GM23338 (cell line): ENCODE measurements at regions not wholly inside any gene's neighbourhood (a gene's known extent, or its start where the extent isn't known, plus 50 kb on each side); places are given as distances from the start of the nearest gene placed in this dataset.

ENCODE experiments used
- ATAC-seq: fragments of 200-7000 bp; cut with Tn5 transposase; 3 replicates; pipeline ENCODE4 v1.9.1; 2020
- DNase-seq: peaks from one replicate; pipeline ENCODE4 v3.0.0-alpha.2; 2015; ENCODE audit warnings: low spot score
- H2AFZ ChIP-seq: fragments of 200-600 bp; sonication (generic); 2 replicates; pipeline ENCODE4 v1.8.0; 2016; ENCODE audit warnings: antibody characterized with exemption, mild to moderate bottlenecking, moderate library complexity
- H3F3A ChIP-seq: fragments of 200-600 bp; sonication (generic); replicated peaks from 2 replicates; pipeline ENCODE4 v1.8.0; 2017; ENCODE audit warnings: antibody characterized with exemption, mixed run types, low read depth
- H3K27ac ChIP-seq: fragments of 200-600 bp; sonication (generic); 2 replicates; pipeline ENCODE4 v1.6.1; 2016; ENCODE audit warnings: low read depth
- H3K27me3 ChIP-seq: fragments of 200-600 bp; sonication (generic); 2 replicates; pipeline ENCODE4 v1.8.0; 2016; ENCODE audit warnings: mild to moderate bottlenecking, mixed run types, moderate library complexity; ENCODE audit not compliant: insufficient read depth
- H3K36me3 ChIP-seq: fragments of 200-600 bp; sonication (generic); 2 replicates; pipeline ENCODE4 v1.8.0; 2016; ENCODE audit warnings: mild to moderate bottlenecking; ENCODE audit not compliant: insufficient read depth
- H3K4me1 ChIP-seq: fragments of 200-600 bp; sonication (generic); 2 replicates; pipeline ENCODE4 v1.8.0; 2016; ENCODE audit warnings: mild to moderate bottlenecking, moderate library complexity; ENCODE audit not compliant: insufficient read depth
- H3K4me2 ChIP-seq: fragments of 200-600 bp; sonication (generic); 2 replicates; pipeline ENCODE4 v1.7.1; 2017; ENCODE audit warnings: mixed run types
- H3K4me3 ChIP-seq: fragments of 200-600 bp; sonication (generic); 2 replicates; pipeline ENCODE4 v1.6.1; 2016; ENCODE audit warnings: mixed run types
- H3K79me2 ChIP-seq: fragments of 200-600 bp; sonication (generic); replicated peaks from 2 replicates; pipeline ENCODE4 v1.8.0; 2017; ENCODE audit warnings: mild to moderate bottlenecking; ENCODE audit not compliant: insufficient read depth
- H3K9me2 ChIP-seq: fragments of 200-600 bp; sonication (generic); 2 replicates; pipeline ENCODE4 v1.8.0; 2017; ENCODE audit not compliant: insufficient read depth
- H4K20me1 ChIP-seq: fragments of 200-600 bp; sonication (generic); replicated peaks from 2 replicates; pipeline ENCODE4 v1.8.0; 2017; ENCODE audit warnings: mild to moderate bottlenecking; ENCODE audit not compliant: insufficient read depth
- H3K27ac Mint-ChIP-seq: 2 replicates; pipeline ENCODE4 v1.8.0; 2020; ENCODE audit warnings: inconsistent platforms, mild to moderate bottlenecking, moderate library complexity, mixed read lengths
- H3K27me3 Mint-ChIP-seq: 3 replicates; pipeline ENCODE4 v1.8.0; 2022; ENCODE audit warnings: low read depth, mild to moderate bottlenecking, moderate library complexity, mixed read lengths, inconsistent platforms; ENCODE audit not compliant: insufficient read depth, poor library complexity
- H3K36me3 Mint-ChIP-seq: 3 replicates; pipeline ENCODE4 v1.8.0; 2021; ENCODE audit warnings: low read depth, mild to moderate bottlenecking, inconsistent platforms, moderate library complexity, mixed read lengths
- H3K4me1 Mint-ChIP-seq: 3 replicates; pipeline ENCODE4 v1.8.0; 2020; ENCODE audit warnings: mild to moderate bottlenecking, inconsistent platforms, mixed read lengths
- H3K4me3 Mint-ChIP-seq: 3 replicates; pipeline ENCODE4 v1.8.0; 2021; ENCODE audit warnings: moderate library complexity, mild to moderate bottlenecking, inconsistent platforms, mixed read lengths
- H3K9me3 Mint-ChIP-seq: 3 replicates; pipeline ENCODE4 v1.8.0; 2020; ENCODE audit warnings: moderate library complexity, mild to moderate bottlenecking, inconsistent platforms, mixed read lengths
- ETS1 ChIP-seq: IDR thresholded peaks from 2 replicates; pipeline ENCODE4 v1.6.1; 2016; ENCODE audit warnings: antibody characterized with exemption
- EZH2 ChIP-seq: fragments of 200-600 bp; sonication (generic); IDR thresholded peaks from one replicate; pipeline ENCODE4 v1.8.0; 2017; ENCODE audit warnings: antibody characterized with exemption, mild to moderate bottlenecking, low read depth; ENCODE audit not compliant: unreplicated experiment
- EZH2phosphoT487 ChIP-seq: fragments of 200-600 bp; sonication (generic); IDR thresholded peaks from one replicate; pipeline ENCODE4 v1.8.1; 2018; ENCODE audit warnings: antibody characterized with exemption; ENCODE audit not compliant: unreplicated experiment
- JUNB ChIP-seq: IDR thresholded peaks from one replicate; pipeline ENCODE4 v1.6.1; 2016; ENCODE audit warnings: antibody characterized with exemption; ENCODE audit not compliant: unreplicated experiment
- NANOG ChIP-seq: IDR thresholded peaks from 2 replicates; pipeline ENCODE4 v1.6.1; 2016; ENCODE audit warnings: antibody characterized with exemption, borderline replicate concordance
- POLR2AphosphoS5 ChIP-seq: IDR thresholded peaks from 2 replicates; pipeline ENCODE4 v1.6.1; 2016; ENCODE audit warnings: antibody characterized with exemption, low read depth
- STAT1 ChIP-seq: IDR thresholded peaks from one replicate; pipeline ENCODE4 v1.6.1; 2016; ENCODE audit warnings: antibody characterized with exemption; ENCODE audit not compliant: unreplicated experiment
- ZNF114 ChIP-seq: fragments of 250-450 bp; sonication (Bioruptor Pico); IDR thresholded peaks from 2 replicates; pipeline ENCODE4 v1.5.0; 2020; ENCODE audit warnings: mild to moderate bottlenecking, moderate library complexity
- ZNF331 ChIP-seq: fragments of 250-450 bp; sonication (Bioruptor Pico); IDR thresholded peaks from 2 replicates; pipeline ENCODE4 v1.5.0; 2020; ENCODE audit warnings: low read depth, mild to moderate bottlenecking, moderate library complexity
- TF ChIP-seq, protein P1 (sequence below): fragments of 250-450 bp; sonication (Bioruptor Pico); IDR thresholded peaks from 2 replicates; pipeline ENCODE4 v1.5.0; 2020; ENCODE audit warnings: mild to moderate bottlenecking, moderate library complexity

DNA sequence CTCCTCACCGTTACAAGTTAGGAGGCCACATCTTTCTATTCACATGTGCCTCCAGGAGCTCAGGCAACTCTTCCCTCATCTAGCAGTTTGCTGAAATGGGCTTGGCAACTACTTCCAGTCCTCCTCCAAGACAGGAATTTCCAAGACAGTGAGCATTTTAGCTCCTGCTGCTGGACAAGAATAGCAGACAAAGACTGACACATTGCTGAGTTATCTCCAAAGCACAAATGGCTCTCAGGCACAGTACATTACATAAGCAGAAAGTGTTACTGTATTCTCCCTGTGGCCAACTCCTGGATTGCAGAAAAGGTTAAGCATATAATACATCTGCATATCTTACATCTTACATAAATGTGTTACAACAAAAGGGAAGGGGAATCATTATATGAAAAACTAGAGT is 83.2 kb upstream of the POU2AF2 start (continued):
- TF ChIP-seq, protein P1, sequence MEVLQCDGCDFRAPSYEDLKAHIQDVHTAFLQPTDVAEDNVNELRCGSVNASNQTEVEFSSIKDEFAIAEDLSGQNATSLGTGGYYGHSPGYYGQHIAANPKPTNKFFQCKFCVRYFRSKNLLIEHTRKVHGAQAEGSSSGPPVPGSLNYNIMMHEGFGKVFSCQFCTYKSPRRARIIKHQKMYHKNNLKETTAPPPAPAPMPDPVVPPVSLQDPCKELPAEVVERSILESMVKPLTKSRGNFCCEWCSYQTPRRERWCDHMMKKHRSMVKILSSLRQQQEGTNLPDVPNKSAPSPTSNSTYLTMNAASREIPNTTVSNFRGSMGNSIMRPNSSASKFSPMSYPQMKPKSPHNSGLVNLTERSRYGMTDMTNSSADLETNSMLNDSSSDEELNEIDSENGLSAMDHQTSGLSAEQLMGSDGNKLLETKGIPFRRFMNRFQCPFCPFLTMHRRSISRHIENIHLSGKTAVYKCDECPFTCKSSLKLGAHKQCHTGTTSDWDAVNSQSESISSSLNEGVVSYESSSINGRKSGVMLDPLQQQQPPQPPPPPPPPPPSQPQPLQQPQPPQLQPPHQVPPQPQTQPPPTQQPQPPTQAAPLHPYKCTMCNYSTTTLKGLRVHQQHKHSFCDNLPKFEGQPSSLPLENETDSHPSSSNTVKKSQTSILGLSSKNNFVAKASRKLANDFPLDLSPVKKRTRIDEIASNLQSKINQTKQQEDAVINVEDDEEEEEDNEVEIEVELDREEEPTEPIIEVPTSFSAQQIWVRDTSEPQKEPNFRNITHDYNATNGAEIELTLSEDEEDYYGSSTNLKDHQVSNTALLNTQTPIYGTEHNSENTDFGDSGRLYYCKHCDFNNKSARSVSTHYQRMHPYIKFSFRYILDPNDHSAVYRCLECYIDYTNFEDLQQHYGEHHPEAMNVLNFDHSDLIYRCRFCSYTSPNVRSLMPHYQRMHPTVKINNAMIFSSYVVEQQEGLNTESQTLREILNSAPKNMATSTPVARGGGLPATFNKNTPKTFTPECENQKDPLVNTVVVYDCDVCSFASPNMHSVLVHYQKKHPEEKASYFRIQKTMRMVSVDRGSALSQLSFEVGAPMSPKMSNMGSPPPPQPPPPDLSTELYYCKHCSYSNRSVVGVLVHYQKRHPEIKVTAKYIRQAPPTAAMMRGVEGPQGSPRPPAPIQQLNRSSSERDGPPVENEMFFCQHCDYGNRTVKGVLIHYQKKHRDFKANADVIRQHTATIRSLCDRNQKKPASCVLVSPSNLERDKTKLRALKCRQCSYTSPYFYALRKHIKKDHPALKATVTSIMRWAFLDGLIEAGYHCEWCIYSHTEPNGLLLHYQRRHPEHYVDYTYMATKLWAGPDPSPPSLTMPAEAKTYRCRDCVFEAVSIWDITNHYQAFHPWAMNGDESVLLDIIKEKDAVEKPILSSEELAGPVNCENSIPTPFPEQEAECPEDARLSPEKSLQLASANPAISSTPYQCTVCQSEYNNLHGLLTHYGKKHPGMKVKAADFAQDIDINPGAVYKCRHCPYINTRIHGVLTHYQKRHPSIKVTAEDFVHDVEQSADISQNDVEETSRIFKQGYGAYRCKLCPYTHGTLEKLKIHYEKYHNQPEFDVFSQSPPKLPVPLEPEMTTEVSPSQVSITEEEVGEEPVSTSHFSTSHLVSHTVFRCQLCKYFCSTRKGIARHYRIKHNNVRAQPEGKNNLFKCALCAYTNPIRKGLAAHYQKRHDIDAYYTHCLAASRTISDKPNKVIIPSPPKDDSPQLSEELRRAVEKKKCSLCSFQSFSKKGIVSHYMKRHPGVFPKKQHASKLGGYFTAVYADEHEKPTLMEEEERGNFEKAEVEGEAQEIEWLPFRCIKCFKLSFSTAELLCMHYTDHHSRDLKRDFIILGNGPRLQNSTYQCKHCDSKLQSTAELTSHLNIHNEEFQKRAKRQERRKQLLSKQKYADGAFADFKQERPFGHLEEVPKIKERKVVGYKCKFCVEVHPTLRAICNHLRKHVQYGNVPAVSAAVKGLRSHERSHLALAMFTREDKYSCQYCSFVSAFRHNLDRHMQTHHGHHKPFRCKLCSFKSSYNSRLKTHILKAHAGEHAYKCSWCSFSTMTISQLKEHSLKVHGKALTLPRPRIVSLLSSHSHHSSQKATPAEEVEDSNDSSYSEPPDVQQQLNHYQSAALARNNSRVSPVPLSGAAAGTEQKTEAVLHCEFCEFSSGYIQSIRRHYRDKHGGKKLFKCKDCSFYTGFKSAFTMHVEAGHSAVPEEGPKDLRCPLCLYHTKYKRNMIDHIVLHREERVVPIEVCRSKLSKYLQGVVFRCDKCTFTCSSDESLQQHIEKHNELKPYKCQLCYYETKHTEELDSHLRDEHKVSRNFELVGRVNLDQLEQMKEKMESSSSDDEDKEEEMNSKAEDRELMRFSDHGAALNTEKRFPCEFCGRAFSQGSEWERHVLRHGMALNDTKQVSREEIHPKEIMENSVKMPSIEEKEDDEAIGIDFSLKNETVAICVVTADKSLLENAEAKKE (CRISPR knock-in tag) = no peak
- no peak for TF ChIP-seq EZH2
- TF ChIP-seq STAT1 = no peak
- no peak for TF ChIP-seq POLR2AphosphoS5
- no peak for TF ChIP-seq ETS1
- no peak for TF ChIP-seq NANOG
- no peak for TF ChIP-seq ZNF331 (CRISPR knock-in tag)
- TF ChIP-seq EZH2phosphoT487 = no peak
- no peak for TF ChIP-seq ZNF114 (CRISPR knock-in tag)

- no peaks in the 10 kb centered on the region for H3K79me2 ChIP-seq
- ATAC-seq = no peak
- H3F3A ChIP-seq = no peaks in the 10 kb centered on the region
- no peaks in the 10 kb centered on the region for H3K27me3 Mint-ChIP-seq
- DNase-seq = no peak
- H2AFZ ChIP-seq = no peak overlapping the region
- no peaks in the 10 kb centered on the region; the same call in 1 of the 2 replicates for H3K9me2 ChIP-seq
- no peak overlapping the region for H3K27ac ChIP-seq
- H3K4me1 Mint-ChIP-seq = peaks cover 8% of the 10 kb centered on the region
- no peak overlapping the region for H3K4me3 Mint-ChIP-seq
- no peaks in the 10 kb centered on the region for H3K4me1 ChIP-seq
- no peaks in the 10 kb centered on the region for H3K36me3 Mint-ChIP-seq
- no peak overlapping the region for H3K4me2 ChIP-seq
- H4K20me1 ChIP-seq = no peaks in the 10 kb centered on the region
- no peaks in the 10 kb centered on the region for H3K9me3 Mint-ChIP-seq
- H3K27me3 ChIP-seq = no peaks in the 10 kb centered on the region
- H3K27ac Mint-ChIP-seq = no peak overlapping the region
- H3K36me3 ChIP-seq = no peaks in the 10 kb centered on the region
- no peak overlapping the region for H3K4me3 ChIP-seq
- no peak for TF ChIP-seq POLR2AphosphoS5
- TF ChIP-seq ZNF331 (CRISPR knock-in tag) = no peak
- TF ChIP-seq, protein P1 (CRISPR knock-in tag) = no peak
- TF ChIP-seq JUNB = no peak
These were observed 88.0 kb upstream of the POU2AF2 start for GRCh38 chr11:111157571-111157970.
